H1 (cell line): ENCODE measurements at regions not wholly inside any gene's neighbourhood (a gene's known extent, or its start where the extent isn't known, plus 50 kb on each side); places are given as distances from the start of the nearest gene placed in this dataset.

Experiments
- CTCF ChIA-PET: fragments of 300-600 bp; sonication (Branson Sonifier 250); formaldehyde crosslinking; loops from one replicate; lab custom pipeline; 2021; ENCODE audit not compliant: partially characterized antibody; lab: Charles Lee
- POLR2A ChIA-PET: fragments of 300-600 bp; sonication (Branson Sonifier 250); formaldehyde crosslinking; loops from one replicate; lab custom pipeline; 2021; ENCODE audit warnings: inconsistent platforms; ENCODE audit not compliant: partially characterized antibody; lab: Charles Lee
- DNase-seq, 2 experiments: peaks; one replicate each; pipeline versions ENCODE4 v3.0.0 to v3.0.0-alpha.2; 2010 to 2022; ENCODE audit warnings: low spot score in 2 of 2, low read depth in 1 of 2, mixed read lengths in 1 of 2
- FAIRE-seq: peaks from 2 replicates; lab custom pipeline; 2011; peaks lifted over from hg19 to GRCh38; lab: Jason Lieb, UNC
- H2AFZ ChIP-seq: 2 replicates; pipeline ENCODE4 v1.8.1; 2012; ENCODE audit warnings: low read length, inconsistent platforms
- H2AK5ac ChIP-seq: 2 replicates; pipeline ENCODE4 v1.6.1; 2013; ENCODE audit warnings: low read depth, low read length
- H2BK120ac ChIP-seq: replicated peaks from 2 replicates; pipeline ENCODE3; 2013; ENCODE audit warnings: low read depth, low read length, inconsistent platforms
- H2BK12ac ChIP-seq: 2 replicates; pipeline ENCODE4 v1.6.1; 2013; ENCODE audit warnings: low read depth, low read length
- H2BK15ac ChIP-seq: 2 replicates; pipeline ENCODE4 v1.6.1; 2013; ENCODE audit warnings: low read length
- H2BK20ac ChIP-seq: 2 replicates; pipeline ENCODE4 v1.6.1; 2013; ENCODE audit warnings: low read length
- H2BK5ac ChIP-seq: 2 replicates; pipeline ENCODE4 v1.6.1; 2013; ENCODE audit warnings: low read depth, low read length
- H3K14ac ChIP-seq: 2 replicates; pipeline ENCODE4 v1.6.1; 2013; ENCODE audit warnings: inconsistent platforms; ENCODE audit not compliant: insufficient read length
- H3K18ac ChIP-seq: 2 replicates; pipeline ENCODE4 v1.6.1; 2013; ENCODE audit warnings: low read length; ENCODE audit errors: extremely low read depth
- H3K23ac ChIP-seq: 2 replicates; pipeline ENCODE4 v1.6.1; 2013; ENCODE audit warnings: inconsistent platforms; ENCODE audit not compliant: insufficient read length
- H3K23me2 ChIP-seq: 2 replicates; pipeline ENCODE4 v1.6.1; 2013; ENCODE audit warnings: low read depth, low read length
- H3K27ac ChIP-seq: 2 replicates; pipeline ENCODE4 v1.6.1; 2011; ENCODE audit warnings: low read depth, low read length, inconsistent platforms
- H3K27me3 ChIP-seq, 4 experiments: replicated peaks in 1 of 4; 1 replicate in 1 of 4; 2 replicates in 3 of 4; pipeline versions ENCODE4 v1.6.1 to v1.8.1; 2011 to 2013; ENCODE audit warnings: low read length in 3 of 4, mild to moderate bottlenecking in 3 of 4, inconsistent platforms in 2 of 4, mixed read lengths in 2 of 4, moderate library complexity in 1 of 4; ENCODE audit not compliant: control insufficient read depth in 3 of 4, insufficient read depth in 3 of 4; ENCODE audit errors: extremely low read depth in 1 of 4
- H3K36me3 ChIP-seq, 4 experiments: 2 replicates each; pipeline versions ENCODE4 v1.6.1 to v1.8.1; 2011 to 2013; ENCODE audit warnings: mild to moderate bottlenecking in 4 of 4, low read length in 3 of 4, moderate library complexity in 2 of 4, control low read depth in 1 of 4, inconsistent platforms in 1 of 4; ENCODE audit not compliant: insufficient read depth in 4 of 4, control insufficient read depth in 2 of 4
- H3K4ac ChIP-seq: replicated peaks from 2 replicates; pipeline ENCODE3; 2013; ENCODE audit warnings: low read length, low read depth, mixed read lengths, inconsistent platforms; ENCODE audit not compliant: insufficient read length
- H3K4me1 ChIP-seq, 4 experiments: replicated peaks in 1 of 4; 1 replicate in 1 of 4; 2 replicates in 3 of 4; pipeline versions ENCODE4 v1.6.1 to v1.8.1; 2011 to 2013; ENCODE audit warnings: low read length in 3 of 4, inconsistent platforms in 2 of 4, mixed read lengths in 1 of 4; ENCODE audit not compliant: insufficient read depth in 4 of 4, control insufficient read depth in 3 of 4
- H3K4me2 ChIP-seq, 2 experiments: 2 replicates each; pipeline versions ENCODE4 v1.6.1 to v1.8.1; 2011 to 2013; ENCODE audit warnings: low read depth in 2 of 2, low read length in 2 of 2, control low read depth in 1 of 2, inconsistent platforms in 1 of 2, mild to moderate bottlenecking in 1 of 2; ENCODE audit not compliant: insufficient read depth in 1 of 2
- H3K4me3 ChIP-seq, 4 experiments: fragments of 200-600, 300-600 bp in 1 of 4; sonication (generic), shearing (Covaris generic), sonication (Bioruptor Twin) in 1 of 4; 2 replicates each; pipeline versions ENCODE4 v1.5.1 to v1.8.1; 2011 to 2016; ENCODE audit warnings: low read length in 4 of 4, low read depth in 3 of 4, control low read depth in 2 of 4, inconsistent platforms in 2 of 4, mild to moderate bottlenecking in 2 of 4, mixed read lengths in 1 of 4, moderate library complexity in 1 of 4; ENCODE audit not compliant: insufficient read depth in 2 of 4; ENCODE audit errors: extremely low read depth in 1 of 4
- H3K56ac ChIP-seq: replicated peaks from 2 replicates; pipeline ENCODE3; 2013; ENCODE audit warnings: low read depth, mild to moderate bottlenecking, mixed read lengths, low read length, inconsistent platforms; ENCODE audit not compliant: insufficient read length
- H3K79me1 ChIP-seq: 2 replicates; pipeline ENCODE4 v1.6.1; 2013; ENCODE audit warnings: low read depth, low read length, control low read depth
- H3K79me2 ChIP-seq, 2 experiments: 2 replicates each; pipeline versions ENCODE4 v1.6.1 to v1.8.1; 2012 to 2013; ENCODE audit warnings: low read length in 2 of 2, mild to moderate bottlenecking in 2 of 2, inconsistent platforms in 1 of 2; ENCODE audit not compliant: insufficient read depth in 2 of 2, control insufficient read depth in 1 of 2
- H3K9ac ChIP-seq, 4 experiments: replicated peaks in 1 of 4; 1 replicate in 1 of 4; 2 replicates in 3 of 4; pipeline versions ENCODE4 v1.6.1 to v1.8.1; 2011 to 2013; ENCODE audit warnings: low read depth in 3 of 4, low read length in 3 of 4, control low read depth in 2 of 4, mild to moderate bottlenecking in 2 of 4, moderate library complexity in 2 of 4, inconsistent platforms in 1 of 4; ENCODE audit errors: extremely low read depth in 1 of 4
- H3K9me3 ChIP-seq, 2 experiments: 2 replicates each; pipeline versions ENCODE4 v1.6.1 to v1.8.1; 2012 to 2013; ENCODE audit warnings: mild to moderate bottlenecking in 2 of 2, moderate library complexity in 2 of 2, control low read depth in 1 of 2, inconsistent platforms in 1 of 2, low read depth in 1 of 2, low read length in 1 of 2, mixed read lengths in 1 of 2; ENCODE audit not compliant: insufficient read depth in 2 of 2
- H4K20me1 ChIP-seq, 2 experiments: replicated peaks in 1 of 2; 2 replicates each; pipeline versions ENCODE3 to v1.8.1; 2011 to 2013; ENCODE audit warnings: inconsistent platforms in 2 of 2, low read length in 2 of 2, mild to moderate bottlenecking in 1 of 2; ENCODE audit not compliant: insufficient read depth in 2 of 2, control insufficient read depth in 1 of 2
- H4K5ac ChIP-seq: 2 replicates; pipeline ENCODE4 v1.6.1; 2013; ENCODE audit warnings: low read length, low read depth, mixed read lengths, inconsistent platforms; ENCODE audit not compliant: insufficient read length
- H4K8ac ChIP-seq: 2 replicates; pipeline ENCODE4 v1.8.0; 2013; ENCODE audit warnings: mild to moderate bottlenecking, moderate library complexity, low read length, inconsistent platforms; ENCODE audit not compliant: insufficient read depth; ENCODE audit errors: extremely low read depth
- H4K91ac ChIP-seq: replicated peaks from 2 replicates; pipeline ENCODE3; 2013; ENCODE audit warnings: low read length, mixed read lengths, inconsistent platforms; ENCODE audit not compliant: insufficient read length
- CEBPB ChIP-seq: IDR thresholded peaks from 2 replicates; pipeline ENCODE4 v1.6.1; 2012; ENCODE audit warnings: low read depth, low read length
- CTBP2 ChIP-seq: IDR thresholded peaks from 2 replicates; pipeline ENCODE4 v1.7.0; 2011; ENCODE audit warnings: borderline replicate concordance, mild to moderate bottlenecking, moderate library complexity, mixed read lengths, low read length; ENCODE audit not compliant: insufficient read depth, insufficient read length
- EP300 ChIP-seq, 2 experiments: IDR thresholded peaks; 1 replicate in 1 of 2; 2 replicates in 1 of 2; pipeline ENCODE4 v1.6.1; 2011 to 2012; ENCODE audit warnings: low read depth in 2 of 2, low read length in 2 of 2, mild to moderate bottlenecking in 2 of 2, borderline replicate concordance in 1 of 2, inconsistent platforms in 1 of 2, moderate library complexity in 1 of 2
- FOSL1 ChIP-seq: IDR thresholded peaks from 2 replicates; pipeline ENCODE4 v1.6.1; 2011; ENCODE audit warnings: mild to moderate bottlenecking, low read depth, low read length, moderate library complexity; ENCODE audit not compliant: insufficient read depth
- HDAC6 ChIP-seq: IDR thresholded peaks from one replicate; pipeline ENCODE4 v1.7.1; 2012; ENCODE audit warnings: low read depth, mild to moderate bottlenecking, inconsistent platforms, low read length, moderate library complexity
- NANOG ChIP-seq: IDR thresholded peaks from 2 replicates; pipeline ENCODE4 v1.6.1; 2011; ENCODE audit warnings: low read length, low read depth, mild to moderate bottlenecking, inconsistent platforms; ENCODE audit not compliant: insufficient read depth, poor library complexity, severe bottlenecking
- PHF8 ChIP-seq: fragments of 200-600 bp; sonication (generic); conservative IDR thresholded peaks from 2 replicates; pipeline ENCODE4 v1.7.1; 2012; ENCODE audit warnings: low read depth, mild to moderate bottlenecking, inconsistent platforms, low read length, moderate library complexity
- RAD21 ChIP-seq, 2 experiments: IDR thresholded peaks in 1 of 2; conservative IDR thresholded peaks in 1 of 2; 2 replicates each; pipeline ENCODE4 v1.6.1; 2011; ENCODE audit warnings: low read depth in 2 of 2, low read length in 2 of 2, improper control_type of control experiment in 1 of 2, inconsistent platforms in 1 of 2, mild to moderate bottlenecking in 1 of 2, moderate library complexity in 1 of 2
- RXRA ChIP-seq: IDR thresholded peaks from 2 replicates; pipeline ENCODE4 v1.6.1; 2011; ENCODE audit warnings: low read depth, mild to moderate bottlenecking, low read length, moderate library complexity; ENCODE audit not compliant: insufficient read depth
- SIRT6 ChIP-seq: IDR thresholded peaks from one replicate; pipeline ENCODE4 v1.7.1; 2012; ENCODE audit warnings: low read length, inconsistent platforms
- SP2 ChIP-seq: IDR thresholded peaks from 2 replicates; pipeline ENCODE4 v1.6.1; 2012; ENCODE audit warnings: mild to moderate bottlenecking, low read length, inconsistent platforms
- SRF ChIP-seq: IDR thresholded peaks from 2 replicates; pipeline ENCODE4 v1.6.1; 2011; ENCODE audit warnings: mild to moderate bottlenecking, low read depth, low read length, moderate library complexity
- WGBS, 2 experiments: shearing (Covaris generic) in 1 of 2; methylation state at CpG; one replicate each; pipeline versions ENCODE4 v1.1.6 to v1.1.7; 2013 to 2015; ENCODE audit warnings: low lambda C conversion rate in 2 of 2, mixed read lengths in 2 of 2, inconsistent platforms in 1 of 2, low coverage in 1 of 2, missing lambda C conversion rate in 1 of 2; ENCODE audit not compliant: insufficient replicate concordance in 2 of 2, insufficient coverage in 1 of 2, insufficient read length in 1 of 2; ENCODE audit errors: extremely low coverage in 1 of 2, missing lambda C conversion rate in 1 of 2; 5-methylcytosine and 5-hydroxymethylcytosine counted together
- TF ChIP-seq, protein P1 (sequence below): IDR thresholded peaks from 2 replicates; pipeline ENCODE4 v1.6.1; 2012; ENCODE audit warnings: low read length, inconsistent platforms

DNA sequence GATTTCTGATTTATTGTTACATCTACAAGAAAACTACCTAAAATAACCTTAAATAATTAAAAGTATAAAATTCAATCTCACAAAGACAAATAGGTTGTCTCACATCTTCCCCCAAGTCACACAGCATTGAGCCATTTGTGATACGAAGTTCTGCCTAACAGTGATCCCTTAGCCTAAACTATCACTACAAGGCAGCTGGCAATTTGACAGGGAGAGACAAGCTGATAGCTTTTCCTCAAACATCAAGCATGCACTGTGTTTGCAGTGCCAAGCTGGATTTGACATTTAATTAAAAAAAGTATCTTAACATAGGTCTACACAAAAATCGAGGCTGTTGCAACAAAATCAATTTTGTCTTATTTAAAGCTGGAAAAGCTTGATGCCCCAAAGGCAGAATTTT lies 464.7 kb upstream of the TRAM1L1 start:
- Histone ChIP-seq H3K23ac (no peak overlapping the region), H3K79me1 (no peaks in the 10 kb centered on the region), H3K4me3 (no peak overlapping the region), H3K14ac (no peak overlapping the region), H2AK5ac (no peak overlapping the region), H3K4me1 (no peaks in the 10 kb centered on the region), H3K27ac (no peak overlapping the region), H3K9me3 (0 out of 4 replicates have a peak, but pooled peaks cover 0 to 3% of the 10 kb centered on the region in 2 experiments), H3K9ac (no peak overlapping the region), H3K4me2 (no peak overlapping the region), H3K23me2 (no peaks in the 10 kb centered on the region; the same call in 1 of the 2 replicates), H4K8ac (no peak overlapping the region), H2BK20ac (no peak overlapping the region), H2BK120ac (no peak overlapping the region), H3K36me3 (no peaks in the 10 kb centered on the region), H3K18ac (no peak overlapping the region), H4K20me1 (no peaks in the 10 kb centered on the region), H3K79me2 (no peaks in the 10 kb centered on the region), H2AFZ (no peak overlapping the region), H3K27me3 (no peaks in the 10 kb centered on the region), H3K4ac (no peak overlapping the region), H2BK5ac (no peak overlapping the region), H3K56ac (no peak overlapping the region), H2BK12ac (no peak overlapping the region), H2BK15ac (no peak overlapping the region), H4K5ac (no peak overlapping the region), H4K91ac (no peak overlapping the region)
- 89% methylated on average over 2 of the region's 2 CpGs; no CpG with 5 or more reads in 1 of the 2 experiments for WGBS, 2 experiments
- ChIA-PET CTCF (no interaction called here), POLR2A (no interaction called here)
- FAIRE-seq: no peak
- TF ChIP-seq RXRA: no peak
- TF ChIP-seq, protein P1, sequence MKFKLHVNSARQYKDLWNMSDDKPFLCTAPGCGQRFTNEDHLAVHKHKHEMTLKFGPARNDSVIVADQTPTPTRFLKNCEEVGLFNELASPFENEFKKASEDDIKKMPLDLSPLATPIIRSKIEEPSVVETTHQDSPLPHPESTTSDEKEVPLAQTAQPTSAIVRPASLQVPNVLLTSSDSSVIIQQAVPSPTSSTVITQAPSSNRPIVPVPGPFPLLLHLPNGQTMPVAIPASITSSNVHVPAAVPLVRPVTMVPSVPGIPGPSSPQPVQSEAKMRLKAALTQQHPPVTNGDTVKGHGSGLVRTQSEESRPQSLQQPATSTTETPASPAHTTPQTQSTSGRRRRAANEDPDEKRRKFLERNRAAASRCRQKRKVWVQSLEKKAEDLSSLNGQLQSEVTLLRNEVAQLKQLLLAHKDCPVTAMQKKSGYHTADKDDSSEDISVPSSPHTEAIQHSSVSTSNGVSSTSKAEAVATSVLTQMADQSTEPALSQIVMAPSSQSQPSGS: no peak
- no peak for TF ChIP-seq CEBPB
- TF ChIP-seq FOSL1: no peak
- no peak for TF ChIP-seq SP2
- no peak for TF ChIP-seq SIRT6
- no peak for TF ChIP-seq CTBP2
- no peak for TF ChIP-seq HDAC6
- TF ChIP-seq SRF: no peak
- no peak for TF ChIP-seq RAD21 (IDR thresholded peaks at IDR 0.05 in 1 of 2, conservative IDR thresholded peaks at IDR 0.05 in 1 of 2; ENCODE audit: low read depth in 2 of 2, low read length in 2 of 2)
- TF ChIP-seq EP300 (IDR thresholded peaks at IDR 0.05; ENCODE audit: borderline replicate concordance in 1 of 2, low read depth in 2 of 2, low read length in 2 of 2): no peak
- no peak for TF ChIP-seq PHF8
- no peak for TF ChIP-seq NANOG
- DNase-seq: no peak
